Suprapubic skin (tissue), 4 donors: ENCODE measurements at regions not wholly inside any gene's neighbourhood (a gene's known extent, or its start where the extent isn't known, plus 50 kb on each side); places are given as distances from the start of the nearest gene placed in this dataset.
"Not testable (repeated sequence)": the region's sequence is repeated elsewhere in the genome, so short reads cannot be mapped to it uniquely, and the experiment has no call there.

Source experiments
- DNase-seq, 2 donors: peaks; one replicate each; pipeline ENCODE4 v3.0.0-alpha.2; 2019; ENCODE audit warnings: low spot score in 2 of 2
- H3K27ac ChIP-seq: fragments of 200-600 bp; sonication (generic); one replicate; pipeline ENCODE4 v1.5.1; 2019
- H3K27me3 ChIP-seq: fragments of 200-600 bp; sonication (generic); one replicate; pipeline ENCODE4 v1.5.1; 2019
- H3K36me3 ChIP-seq: fragments of 200-600 bp; sonication (generic); one replicate; pipeline ENCODE4 v1.5.1; 2019
- H3K4me1 ChIP-seq: fragments of 200-600 bp; sonication (generic); one replicate; pipeline ENCODE4 v1.5.1; 2019
- H3K4me3 ChIP-seq: fragments of 200-600 bp; sonication (generic); one replicate; pipeline ENCODE4 v1.5.1; 2019; ENCODE audit warnings: mild to moderate bottlenecking
- H3K9me3 ChIP-seq: fragments of 200-600 bp; sonication (generic); one replicate; pipeline ENCODE4 v1.5.1; 2019
- EP300 ChIP-seq: sonication (generic); formaldehyde crosslinking; IDR thresholded peaks from one replicate; pipeline ENCODE4 v1.6.1; 2017; ENCODE audit warnings: antibody characterized with exemption
- POLR2A ChIP-seq, 2 donors: fragments of 450-650 bp; IDR thresholded peaks; one replicate each; pipeline ENCODE4 v1.6.1; 2017; ENCODE audit warnings: antibody characterized with exemption in 2 of 2, mild to moderate bottlenecking in 2 of 2, moderate library complexity in 2 of 2
- POLR2AphosphoS5 ChIP-seq, 3 donors: sonication (generic); formaldehyde crosslinking; IDR thresholded peaks; one replicate each; pipeline ENCODE4 v1.6.1; 2017; ENCODE audit warnings: antibody characterized with exemption in 3 of 3
- WGBS: methylation state at CpG from one replicate; pipeline ENCODE4 v1.1.5; 2018; 5-methylcytosine and 5-hydroxymethylcytosine counted together
- TF ChIP-seq, protein P1 (sequence below), 2 donors: fragments of 200-600 bp in 1 of 2; fragments of 450-650 bp in 1 of 2; sonication (generic) in 1 of 2; IDR thresholded peaks; one replicate each; pipeline ENCODE4 v1.5.1; 2016 to 2019; ENCODE audit warnings: antibody characterized with exemption in 2 of 2, mild to moderate bottlenecking in 1 of 2, moderate library complexity in 1 of 2

DNA sequence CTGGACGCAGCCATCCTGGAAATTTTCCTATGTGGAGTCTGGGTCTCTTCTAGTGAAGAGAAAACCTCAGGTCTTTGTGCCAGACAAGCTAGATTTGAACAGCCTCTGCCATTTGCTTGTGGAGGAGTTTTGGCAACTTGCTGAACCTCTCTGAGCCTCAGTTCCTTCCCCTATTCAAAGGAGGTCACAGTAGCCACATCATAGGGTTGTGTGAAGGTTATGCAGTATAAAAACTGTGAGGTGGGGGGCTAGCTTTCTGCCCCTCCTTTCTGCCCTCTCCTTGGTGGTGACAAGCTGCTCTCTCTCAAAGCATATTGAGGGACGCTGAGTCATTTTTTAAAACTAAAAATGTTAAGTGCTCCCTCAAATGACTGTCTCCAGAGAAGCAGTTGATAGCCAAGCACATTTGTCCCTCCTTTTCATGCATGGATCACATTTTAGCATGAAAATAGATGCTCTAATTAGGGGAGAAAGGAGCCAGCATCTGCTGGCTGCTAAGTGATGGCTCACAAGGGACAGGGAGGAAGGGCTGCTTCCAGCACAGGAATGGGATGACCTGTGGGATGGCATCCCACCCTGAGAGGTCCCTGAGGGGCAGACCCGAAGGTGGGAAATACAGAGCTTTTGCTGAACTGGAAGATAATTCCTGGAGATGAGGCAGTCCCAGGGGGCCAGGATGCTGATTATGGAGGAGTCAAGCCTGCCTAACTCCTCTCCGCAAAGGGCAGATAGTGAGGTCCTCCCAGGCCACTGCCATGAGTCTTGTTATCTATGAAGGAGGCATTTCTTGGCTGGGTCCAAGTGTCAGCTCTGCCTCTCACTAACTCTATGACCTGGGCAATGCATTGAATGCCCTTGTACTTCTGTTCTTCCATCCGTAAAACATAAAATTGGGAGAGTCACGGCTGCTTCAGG, 218.8 kb downstream of the RAB11FIP4 start:
- Histone ChIP-seq H3K36me3 (no peaks in the 10 kb centered on the region), H3K27me3 (no peaks in the 10 kb centered on the region), H3K27ac (no peak overlapping the region), H3K9me3 (no peaks in the 10 kb centered on the region), H3K4me1 (no peaks in the 10 kb centered on the region), H3K4me3 (no peak overlapping the region)
- WGBS = 81% methylated on average over 5 of the region's 6 CpGs
- TF ChIP-seq, protein P1, sequence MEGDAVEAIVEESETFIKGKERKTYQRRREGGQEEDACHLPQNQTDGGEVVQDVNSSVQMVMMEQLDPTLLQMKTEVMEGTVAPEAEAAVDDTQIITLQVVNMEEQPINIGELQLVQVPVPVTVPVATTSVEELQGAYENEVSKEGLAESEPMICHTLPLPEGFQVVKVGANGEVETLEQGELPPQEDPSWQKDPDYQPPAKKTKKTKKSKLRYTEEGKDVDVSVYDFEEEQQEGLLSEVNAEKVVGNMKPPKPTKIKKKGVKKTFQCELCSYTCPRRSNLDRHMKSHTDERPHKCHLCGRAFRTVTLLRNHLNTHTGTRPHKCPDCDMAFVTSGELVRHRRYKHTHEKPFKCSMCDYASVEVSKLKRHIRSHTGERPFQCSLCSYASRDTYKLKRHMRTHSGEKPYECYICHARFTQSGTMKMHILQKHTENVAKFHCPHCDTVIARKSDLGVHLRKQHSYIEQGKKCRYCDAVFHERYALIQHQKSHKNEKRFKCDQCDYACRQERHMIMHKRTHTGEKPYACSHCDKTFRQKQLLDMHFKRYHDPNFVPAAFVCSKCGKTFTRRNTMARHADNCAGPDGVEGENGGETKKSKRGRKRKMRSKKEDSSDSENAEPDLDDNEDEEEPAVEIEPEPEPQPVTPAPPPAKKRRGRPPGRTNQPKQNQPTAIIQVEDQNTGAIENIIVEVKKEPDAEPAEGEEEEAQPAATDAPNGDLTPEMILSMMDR (IDR thresholded peaks at IDR 0.05) = no peak
- TF ChIP-seq POLR2A (IDR thresholded peaks at IDR 0.05) (no peak), EP300 (no peak), POLR2AphosphoS5 (IDR thresholded peaks at IDR 0.05) (no peak)
- DNase-seq = no peak

DNA sequence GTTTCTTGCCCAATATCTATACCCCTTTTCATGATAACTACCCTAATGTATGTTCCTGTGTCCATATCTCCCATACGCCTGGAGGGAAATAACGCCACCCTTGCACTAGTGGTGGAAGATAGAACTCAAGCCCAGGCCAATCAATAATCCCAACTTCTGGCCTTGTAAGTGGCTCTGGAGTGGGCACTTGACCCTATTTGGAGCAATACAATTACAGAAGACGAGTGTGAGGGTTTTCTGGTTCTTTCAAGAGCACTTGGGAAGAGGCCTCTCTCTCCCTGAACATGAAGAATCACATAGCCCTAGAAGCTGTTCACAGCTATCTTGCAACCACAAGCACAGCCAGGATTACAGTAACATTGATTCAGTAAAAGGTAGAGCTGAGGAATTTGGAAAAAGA, 217.9 kb downstream of the RAB11FIP4 start:
- H3K4me3 ChIP-seq = no peak overlapping the region
- no peaks in the 10 kb centered on the region for H3K9me3 ChIP-seq
- H3K36me3 ChIP-seq = no peaks in the 10 kb centered on the region
- H3K27ac ChIP-seq = no peak overlapping the region
- no peak for DNase-seq
- no peaks in the 10 kb centered on the region for H3K4me1 ChIP-seq
- H3K27me3 ChIP-seq = no peaks in the 10 kb centered on the region
- 91% methylated on average over 3 of the region's 3 CpGs for WGBS
- no peak for TF ChIP-seq POLR2AphosphoS5 (IDR thresholded peaks at IDR 0.05)
- TF ChIP-seq POLR2A (IDR thresholded peaks at IDR 0.05) = no peak
- TF ChIP-seq, protein P1 (IDR thresholded peaks at IDR 0.05) = no peak
- TF ChIP-seq EP300 = no peak

DNA sequence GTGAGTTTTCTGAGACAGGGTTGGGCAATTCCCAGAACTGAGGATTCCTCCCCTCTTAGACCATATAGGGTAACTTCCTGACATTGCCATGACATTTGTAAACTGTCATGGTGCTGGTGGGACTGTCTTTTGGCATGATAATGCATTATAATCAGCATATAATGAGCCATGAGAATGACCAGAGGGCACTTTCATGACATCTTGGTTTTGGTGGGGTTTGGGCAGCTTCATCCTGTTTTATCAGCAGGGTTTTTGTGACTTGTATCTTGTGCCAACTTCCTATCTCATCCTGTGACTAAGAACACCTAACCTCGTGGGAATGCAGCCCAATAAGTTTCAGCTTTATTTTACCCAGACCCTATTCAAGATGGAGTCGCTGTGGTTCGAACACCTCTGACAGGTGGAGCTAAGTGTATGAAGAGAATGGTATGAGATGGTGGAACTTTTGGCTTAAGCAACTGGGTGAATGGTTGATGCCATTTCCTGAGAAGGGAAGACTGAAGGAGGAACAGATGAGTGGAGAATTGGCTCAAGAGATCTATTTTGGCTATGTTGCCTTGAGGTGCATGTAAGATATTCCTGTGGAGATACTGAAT, 217.3 kb downstream of the RAB11FIP4 start:
- Histone ChIP-seq H3K27me3 (no peaks in the 10 kb centered on the region), H3K4me3 (no peak overlapping the region), H3K27ac (no peak overlapping the region), H3K9me3 (no peaks in the 10 kb centered on the region), H3K4me1 (no peaks in the 10 kb centered on the region), H3K36me3 (no peaks in the 10 kb centered on the region)
- no peak for DNase-seq
- WGBS = 90% methylated on average over 3 of the region's 3 CpGs
- TF ChIP-seq EP300 = no peak

DNA sequence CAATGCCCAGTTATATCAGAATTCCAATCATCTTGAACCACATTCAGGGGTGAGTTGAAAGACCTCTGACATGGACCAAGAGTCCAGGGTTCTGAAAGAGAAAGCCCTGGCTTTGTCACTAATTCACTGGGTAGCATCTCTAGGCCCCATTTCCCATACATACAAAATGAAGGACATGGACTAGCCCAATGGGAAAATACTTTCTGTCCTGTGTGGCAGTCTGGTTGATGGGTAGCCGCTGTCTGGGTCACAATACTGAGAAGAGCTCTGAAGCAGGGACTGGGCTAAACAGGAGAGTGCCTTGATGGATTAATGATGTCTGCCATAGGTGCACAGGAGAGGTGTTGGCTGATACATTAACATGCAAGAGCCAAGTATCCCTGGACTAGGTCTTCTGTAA, 214.3 kb downstream of the RAB11FIP4 start:
- no peak for TF ChIP-seq POLR2AphosphoS5 (IDR thresholded peaks at IDR 0.05)
- no peak for TF ChIP-seq POLR2A (IDR thresholded peaks at IDR 0.05)
- no peak for TF ChIP-seq EP300
- TF ChIP-seq, protein P1 (IDR thresholded peaks at IDR 0.05) = no peak
- Histone ChIP-seq H3K4me1 (no peaks in the 10 kb centered on the region), H3K9me3 (no peaks in the 10 kb centered on the region), H3K27ac (no peak overlapping the region), H3K36me3 (no peaks in the 10 kb centered on the region), H3K4me3 (no peak overlapping the region), H3K27me3 (no peaks in the 10 kb centered on the region)
- no peak for DNase-seq
- 100% methylated on average over 1 of the region's 1 CpG for WGBS

DNA sequence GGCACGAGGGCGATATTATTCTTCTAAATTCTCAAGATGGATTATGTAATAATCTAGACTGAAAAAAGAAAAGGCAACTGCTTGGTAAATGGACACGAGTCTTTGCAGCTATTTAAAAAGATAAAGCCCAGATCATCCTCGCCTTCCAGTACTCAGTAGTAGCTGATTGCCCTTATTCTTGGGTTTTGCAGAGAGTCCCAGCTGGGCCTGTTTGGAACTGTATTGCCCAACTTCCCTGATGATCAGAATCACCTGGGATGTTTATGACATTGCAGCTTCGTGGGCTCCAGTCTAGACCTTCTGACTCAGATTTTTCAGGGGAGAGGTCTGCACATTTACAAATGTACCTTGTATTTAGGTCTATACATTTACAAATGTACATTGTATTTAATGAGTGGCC, 213.5 kb downstream of the RAB11FIP4 start:
- H3K4me1 ChIP-seq = no peaks in the 10 kb centered on the region
- TF ChIP-seq, protein P1 (IDR thresholded peaks at IDR 0.05) = no peak
- TF ChIP-seq POLR2A (IDR thresholded peaks at IDR 0.05) (no peak), POLR2AphosphoS5 (IDR thresholded peaks at IDR 0.05) (no peak), EP300 (no peak)
- 90% methylated on average over 5 of the region's 5 CpGs for WGBS
- H3K27ac ChIP-seq = no peak overlapping the region
- H3K36me3 ChIP-seq = no peaks in the 10 kb centered on the region
- DNase-seq = no peak
- H3K4me3 ChIP-seq = no peak overlapping the region
- H3K27me3 ChIP-seq = no peaks in the 10 kb centered on the region
- no peaks in the 10 kb centered on the region for H3K9me3 ChIP-seq

DNA sequence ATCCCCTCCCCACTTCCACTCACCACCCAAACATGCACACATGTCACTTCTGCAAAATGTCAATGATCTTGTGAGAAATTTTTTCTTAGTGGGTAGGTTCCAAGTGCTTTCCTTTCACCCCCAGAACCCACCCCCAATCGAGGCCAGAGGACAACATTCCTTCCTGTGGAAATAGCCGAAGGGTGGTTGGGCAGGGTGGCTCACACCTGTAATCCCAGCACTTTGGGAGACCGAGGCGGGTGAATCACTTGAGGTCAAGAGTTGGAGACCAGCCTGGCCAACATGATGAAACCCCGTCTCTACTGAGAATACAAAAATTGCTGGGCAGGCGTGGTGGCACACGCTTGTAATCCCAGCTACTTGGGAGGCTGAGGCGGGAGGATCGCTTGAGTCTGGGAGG, 208.7 kb downstream of the RAB11FIP4 start:
- H3K36me3 ChIP-seq, H3K27ac ChIP-seq, H3K9me3 ChIP-seq, DNase-seq, H3K4me3 ChIP-seq, H3K27me3 ChIP-seq: not testable (repeated sequence)
- H3K4me1 ChIP-seq = peaks cover 24% of the 10 kb centered on the region
- 87% methylated on average over 9 of the region's 9 CpGs for WGBS
